ENCODE measurements at regions not wholly inside any gene's neighbourhood (a gene's known extent, or its start where the extent isn't known, plus 50 kb on each side); places are given as distances from the start of the nearest gene placed in this dataset.

DNA sequence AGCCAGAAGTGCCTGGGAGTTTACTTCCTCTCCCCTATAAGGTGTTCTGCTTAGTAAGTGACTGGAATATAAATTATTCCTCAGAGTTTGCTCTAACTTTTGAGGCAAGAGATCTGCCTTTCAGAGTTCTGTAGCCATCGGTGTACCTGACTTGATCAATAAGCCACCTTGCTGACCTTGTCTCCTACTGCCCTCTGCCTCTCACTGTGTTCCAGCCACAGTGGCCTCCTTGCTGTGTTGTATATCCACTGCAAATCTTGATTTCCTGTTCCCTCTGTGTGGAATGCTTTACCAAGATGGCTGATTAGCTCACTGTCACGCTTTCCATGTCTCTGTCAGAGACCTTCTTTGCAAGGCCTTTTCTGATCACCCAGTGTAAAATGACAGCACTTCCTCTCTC is 442.4 kb downstream of the SQOR start:
- no peak overlapping the region for H2BK12ac ChIP-seq (ENCODE audit: low read depth, low read length)
- H3K14ac ChIP-seq (ENCODE audit: insufficient read length), result no peak overlapping the region
- no peak overlapping the region for H4K5ac ChIP-seq (ENCODE audit: insufficient read length, low read depth, low read length)
- H3K18ac ChIP-seq (ENCODE audit: extremely low read depth, low read length), result no peak overlapping the region
- TF ChIP-seq CTCF (IDR thresholded peaks at IDR 0.05; ENCODE audit: control extremely low read depth in 1 of 3, insufficient read depth in 1 of 3, low read depth in 1 of 3, low read length in 3 of 3) (peak in 2 of 3 experiments; percentile 5 to 7; a peak in 2 of 4 replicates), RAD21 (IDR thresholded peaks at IDR 0.05 in 1 of 2, conservative IDR thresholded peaks at IDR 0.05 in 1 of 2; ENCODE audit: low read depth in 2 of 2, low read length in 2 of 2) (peak; percentile 42 to 44; a peak in 3 of 4 replicates), NANOG (IDR thresholded peaks at IDR 0.05; ENCODE audit: insufficient read depth, low read depth, low read length, poor library complexity, severe bottlenecking) (no peak)
- H3K9ac ChIP-seq (replicated peaks in 1 of 4; ENCODE audit: extremely low read depth in 1 of 4, low read depth in 3 of 4, low read length in 3 of 4), result 0 out of 7 replicates have a peak overlapping the region, but pooled peaks of 1 of the 4 experiments have one; percentile 40
- no peak overlapping the region for H2BK120ac ChIP-seq (replicated peaks; ENCODE audit: low read depth, low read length)
- POLR2A ChIA-PET (ENCODE audit: partially characterized antibody), result no interaction called here
- DNase-seq (ENCODE audit: low read depth in 1 of 2, low spot score in 2 of 2) (no peak), FAIRE-seq (no peak)
- H3K4me1 ChIP-seq (replicated peaks in 1 of 4; ENCODE audit: control insufficient read depth in 3 of 4, insufficient read depth in 4 of 4, low read length in 3 of 4), result 0 out of 7 replicates have a peak, but pooled peaks cover 0 to 2% (median 0%) of the 10 kb centered on the region in 4 experiments
- WGBS, 2 experiments (ENCODE audit: extremely low coverage in 1 of 2, insufficient coverage in 1 of 2, insufficient read length in 1 of 2, insufficient replicate concordance in 2 of 2, low coverage in 1 of 2, low lambda C conversion rate in 2 of 2, missing lambda C conversion rate in 1 of 2), result 94% methylated on average over 2 of the region's 2 CpGs; no CpG with 5 or more reads in 1 of the 2 experiments
- H3K27ac ChIP-seq (ENCODE audit: low read depth, low read length), result no peak overlapping the region
- H4K91ac ChIP-seq (replicated peaks; ENCODE audit: insufficient read length, low read length), result no peak overlapping the region
- no peaks in the 10 kb centered on the region for H3K36me3 ChIP-seq (ENCODE audit: control insufficient read depth in 2 of 4, insufficient read depth in 4 of 4, low read length in 3 of 4)
- no peaks in the 10 kb centered on the region for H3K27me3 ChIP-seq (replicated peaks in 1 of 4; ENCODE audit: control insufficient read depth in 3 of 4, extremely low read depth in 1 of 4, insufficient read depth in 3 of 4, low read length in 3 of 4)
- CTCF ChIA-PET (ENCODE audit: partially characterized antibody), result interaction anchor here (1.4 to 3.1 kb wide), 5 partner anchors 14 to 361 kb away, joined by 3 to 17 read pairs (median 9); no protein-coding TSS in a partner anchor
- H3K23me2 ChIP-seq (ENCODE audit: low read depth, low read length), result no peaks in the 10 kb centered on the region
- no peak overlapping the region for H2BK15ac ChIP-seq (ENCODE audit: low read length)
- H2BK5ac ChIP-seq (ENCODE audit: low read depth, low read length), result no peak overlapping the region
- H2BK20ac ChIP-seq (ENCODE audit: low read length), result no peak overlapping the region
- no peaks in the 10 kb centered on the region for H3K79me2 ChIP-seq (ENCODE audit: control insufficient read depth in 1 of 2, insufficient read depth in 2 of 2, low read length in 2 of 2)
- H3K4me3 ChIP-seq (ENCODE audit: extremely low read depth in 1 of 4, insufficient read depth in 2 of 4, low read depth in 3 of 4, low read length in 4 of 4), result no peak overlapping the region
- H3K79me1 ChIP-seq (ENCODE audit: low read depth, low read length), result no peaks in the 10 kb centered on the region
- H3K9me3 ChIP-seq (ENCODE audit: insufficient read depth in 2 of 2, low read depth in 1 of 2, low read length in 1 of 2), result no peaks in the 10 kb centered on the region
- H4K20me1 ChIP-seq (replicated peaks in 1 of 2; ENCODE audit: control insufficient read depth in 1 of 2, insufficient read depth in 2 of 2, low read length in 2 of 2), result no peaks in the 10 kb centered on the region
- H2AK5ac ChIP-seq (ENCODE audit: low read depth, low read length), result no peak overlapping the region
- H4K8ac ChIP-seq (ENCODE audit: extremely low read depth, insufficient read depth, low read length), result no peak overlapping the region
- no peak overlapping the region for H3K23ac ChIP-seq (ENCODE audit: insufficient read length)
- H3K56ac ChIP-seq (replicated peaks; ENCODE audit: insufficient read length, low read depth, low read length), result no peak overlapping the region
- 0 out of 2 replicates have a peak overlapping the region, but pooled peaks have one; percentile 2 for H2AFZ ChIP-seq (ENCODE audit: low read length)
- H3K4me2 ChIP-seq (ENCODE audit: insufficient read depth in 1 of 2, low read depth in 2 of 2, low read length in 2 of 2), result no peak overlapping the region
- H3K4ac ChIP-seq (replicated peaks; ENCODE audit: insufficient read length, low read depth, low read length), result no peak overlapping the region

Data from H1 (cell line).